ENCODE measurements at regions not wholly inside any gene's neighbourhood (a gene's known extent, or its start where the extent isn't known, plus 50 kb on each side); places are given as distances from the start of the nearest gene placed in this dataset.

- ChIA-PET POLR2A (no interaction called here), CTCF (no interaction called here)
- Histone ChIP-seq H4K20me1 (ENCODE audit: control insufficient read depth, insufficient read depth, low read length, poor library complexity, severe bottlenecking) (no peaks in the 10 kb centered on the region), H3K4me2 (replicated peaks; ENCODE audit: low read depth, low read length, poor library complexity, severe bottlenecking) (no peak overlapping the region), H3K4me3 (ENCODE audit: control extremely low read depth in 1 of 5, extremely low read depth in 1 of 5, insufficient read depth in 1 of 5, low read depth in 2 of 5, low read length in 4 of 5) (no peak overlapping the region), H3K9me3 (ENCODE audit: control extremely low read depth in 1 of 3, control insufficient read depth in 2 of 3, insufficient read depth in 1 of 3, low read length in 2 of 3) (peaks cover 0 to 10% (median 0%) of the 10 kb centered on the region in 3 donors), H3K36me3 (replicated peaks in 1 of 2; ENCODE audit: control extremely low read depth in 1 of 2, control insufficient read depth in 1 of 2, extremely low read depth in 1 of 2, insufficient read depth in 2 of 2, low read length in 1 of 2) (no peaks in the 10 kb centered on the region), H3K27ac (ENCODE audit: low read length in 2 of 2) (no peak overlapping the region), H3K9ac (ENCODE audit: low read length) (no peak overlapping the region), H3K4me1 (ENCODE audit: control insufficient read depth in 2 of 2, insufficient read depth in 2 of 2, low read length in 2 of 2) (peaks cover 3 to 15% of the 10 kb centered on the region in 2 donors), H2AFZ (ENCODE audit: insufficient read depth, low read depth, low read length, poor library complexity, severe bottlenecking) (no peak overlapping the region), H3K79me2 (ENCODE audit: control insufficient read depth, insufficient read depth, low read length) (no peaks in the 10 kb centered on the region), H3K27me3 (replicated peaks in 1 of 4; ENCODE audit: control extremely low read depth in 1 of 4, control insufficient read depth in 3 of 4, insufficient read depth in 4 of 4, low read length in 3 of 4) (no peaks in the 10 kb centered on the region)
- Mint-ChIP-seq H3K9me3 (ENCODE audit: insufficient read depth) (no peaks in the 10 kb centered on the region), H3K27me3 (no peaks in the 10 kb centered on the region), H3K27ac (no peak overlapping the region), H3K4me1 (peaks cover 18% of the 10 kb centered on the region), H3K4me3 (no peak overlapping the region)
- no peak for TF ChIP-seq EZH2 (IDR thresholded peaks at IDR 0.05; ENCODE audit: borderline replicate concordance, insufficient read depth, low read depth, low read length, poor library complexity, severe bottlenecking)
- TF ChIP-seq CTCF (IDR thresholded peaks at IDR 0.05): no peak
- intact Hi-C loops (cut with micrococcal nuclease): no loop called here
- WGBS (ENCODE audit: insufficient coverage): no CpG with 5 or more reads among the region's 1 CpG
- ATAC-seq (ENCODE audit: low read depth) (no peak), DNase-seq (no peak)
Observed at GRCh38 chr4:75146223-75146622, 213.3 kb downstream of the PARM1 start.

DNA sequence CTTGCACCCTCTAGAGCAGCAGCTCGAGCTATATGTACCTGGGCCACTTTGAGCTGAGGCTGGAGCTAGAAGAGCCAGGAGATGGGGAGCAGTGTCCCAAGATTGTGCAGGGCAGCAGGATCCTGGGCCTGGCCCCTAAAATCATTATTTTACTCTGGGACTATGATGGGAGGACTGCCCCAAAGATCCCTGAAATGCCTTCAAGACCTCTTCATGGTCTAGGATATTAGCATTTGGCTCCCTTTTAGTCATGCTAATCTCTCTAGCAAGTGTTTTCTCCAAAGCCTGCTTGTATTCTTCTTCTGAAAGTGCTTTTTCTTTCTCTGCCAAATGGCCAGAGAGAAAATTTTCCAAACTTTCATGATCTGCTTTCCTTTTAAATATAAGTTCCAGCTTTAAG lies 211.6 kb downstream of the PARM1 start:
- H3K9me3 Mint-ChIP-seq (ENCODE audit: insufficient read depth): no peaks in the 10 kb centered on the region
- WGBS (ENCODE audit: insufficient coverage): 64% methylated on average over 1 of the region's 1 CpG

More for the DNA sequence above, 211.6 kb downstream of the PARM1 start:
- no peak overlapping the region for H3K27ac ChIP-seq (ENCODE audit: low read length in 2 of 2)
- TF ChIP-seq EZH2 (IDR thresholded peaks at IDR 0.05; ENCODE audit: borderline replicate concordance, insufficient read depth, low read depth, low read length, poor library complexity, severe bottlenecking): no peak
- TF ChIP-seq CTCF (IDR thresholded peaks at IDR 0.05): no peak
- H3K36me3 ChIP-seq (replicated peaks in 1 of 2; ENCODE audit: control extremely low read depth in 1 of 2, control insufficient read depth in 1 of 2, extremely low read depth in 1 of 2, insufficient read depth in 2 of 2, low read length in 1 of 2): no peaks in the 10 kb centered on the region
- ATAC-seq (ENCODE audit: low read depth): no peak
- H3K4me3 ChIP-seq (ENCODE audit: control extremely low read depth in 1 of 5, extremely low read depth in 1 of 5, insufficient read depth in 1 of 5, low read depth in 2 of 5, low read length in 4 of 5): no peak overlapping the region
- no peaks in the 10 kb centered on the region for H3K27me3 ChIP-seq (replicated peaks in 1 of 4; ENCODE audit: control extremely low read depth in 1 of 4, control insufficient read depth in 3 of 4, insufficient read depth in 4 of 4, low read length in 3 of 4)
- no peak overlapping the region for H3K4me3 Mint-ChIP-seq
- ChIA-PET CTCF (no interaction called here), POLR2A (no interaction called here)
- H2AFZ ChIP-seq (ENCODE audit: insufficient read depth, low read depth, low read length, poor library complexity, severe bottlenecking): no peak overlapping the region
- peaks cover 0 to 10% (median 0%) of the 10 kb centered on the region in 3 donors for H3K9me3 ChIP-seq (ENCODE audit: control extremely low read depth in 1 of 3, control insufficient read depth in 2 of 3, insufficient read depth in 1 of 3, low read length in 2 of 3)
- H3K27me3 Mint-ChIP-seq: no peaks in the 10 kb centered on the region
- intact Hi-C loops (cut with micrococcal nuclease): no loop called here
- H3K9ac ChIP-seq (ENCODE audit: low read length): no peak overlapping the region
- H4K20me1 ChIP-seq (ENCODE audit: control insufficient read depth, insufficient read depth, low read length, poor library complexity, severe bottlenecking): no peaks in the 10 kb centered on the region
- peaks cover 20% of the 10 kb centered on the region for H3K4me1 Mint-ChIP-seq
- peaks cover 3 to 15% of the 10 kb centered on the region in 2 donors for H3K4me1 ChIP-seq (ENCODE audit: control insufficient read depth in 2 of 2, insufficient read depth in 2 of 2, low read length in 2 of 2)
- no peaks in the 10 kb centered on the region for H3K79me2 ChIP-seq (ENCODE audit: control insufficient read depth, insufficient read depth, low read length)
- H3K27ac Mint-ChIP-seq: no peak overlapping the region
- no peak for DNase-seq
- no peak overlapping the region for H3K4me2 ChIP-seq (replicated peaks; ENCODE audit: low read depth, low read length, poor library complexity, severe bottlenecking)
